Natural killer cell (primary cell): ENCODE measurements at regions not wholly inside any gene's neighbourhood (a gene's known extent, or its start where the extent isn't known, plus 50 kb on each side); places are given as distances from the start of the nearest gene placed in this dataset.

Source experiments
- ATAC-seq, 3 donors: fragments of 150-1000 bp in 2 of 3; fragments of 200-7000 bp in 1 of 3; cut with Tn5 transposase; 1 replicate in 1 of 3; 2 replicates in 2 of 3; pipeline ENCODE4 v1.10.0; 2021; ENCODE audit warnings: mild to moderate bottlenecking in 2 of 3, moderate library complexity in 2 of 3
- DNase-seq, 2 donors: peaks; one replicate each; pipeline versions ENCODE4 v3.0.0 to v3.0.0-alpha.2; 2013 to 2021; ENCODE audit warnings: mixed read lengths in 1 of 2
- H3K27ac ChIP-seq: one replicate; pipeline ENCODE4 v1.5.1; 2013; ENCODE audit warnings: mild to moderate bottlenecking, low read length
- H3K27me3 ChIP-seq: one replicate; pipeline ENCODE4 v1.6.1; 2013; ENCODE audit warnings: low read length; ENCODE audit not compliant: control insufficient read depth, insufficient read depth
- H3K36me3 ChIP-seq: one replicate; pipeline ENCODE4 v1.6.1; 2013; ENCODE audit warnings: low read length; ENCODE audit not compliant: control insufficient read depth, insufficient read depth
- H3K4me1 ChIP-seq: one replicate; pipeline ENCODE4 v1.6.1; 2013; ENCODE audit warnings: low read length; ENCODE audit not compliant: control insufficient read depth, insufficient read depth
- H3K4me3 ChIP-seq: one replicate; pipeline ENCODE4 v1.5.1; 2013; ENCODE audit warnings: low read length
- H3K9me3 ChIP-seq: one replicate; pipeline ENCODE4 v1.6.1; 2013; ENCODE audit warnings: low read length; ENCODE audit not compliant: control insufficient read depth, insufficient read depth
- H3K27ac Mint-ChIP-seq, 2 donors: one replicate each; pipeline ENCODE4 v1.8.0; 2022; ENCODE audit warnings: mild to moderate bottlenecking in 2 of 2, mixed read lengths in 2 of 2, moderate library complexity in 1 of 2
- H3K27me3 Mint-ChIP-seq, 2 donors: one replicate each; pipeline ENCODE4 v1.8.0; 2022; ENCODE audit warnings: low read depth in 2 of 2, mixed read lengths in 2 of 2
- H3K36me3 Mint-ChIP-seq: one replicate; pipeline ENCODE4 v1.8.0; 2022; ENCODE audit warnings: mixed read lengths
- H3K4me1 Mint-ChIP-seq, 2 donors: one replicate each; pipeline ENCODE4 v1.8.0; 2022; ENCODE audit warnings: mixed read lengths in 2 of 2
- H3K4me3 Mint-ChIP-seq: one replicate; pipeline ENCODE4 v1.8.0; 2022; ENCODE audit warnings: mild to moderate bottlenecking, moderate library complexity, mixed read lengths
- H3K9me3 Mint-ChIP-seq, 2 donors: one replicate each; pipeline ENCODE4 v1.8.0; 2022; ENCODE audit warnings: mixed read lengths in 2 of 2
- WGBS: methylation state at CpG from one replicate; pipeline ENCODE4 v1.1.7; 2013; ENCODE audit warnings: missing lambda C conversion rate; ENCODE audit not compliant: insufficient coverage; 5-methylcytosine and 5-hydroxymethylcytosine counted together
- intact Hi-C: fragments of 100-400 bp; cut with micrococcal nuclease; formaldehyde crosslinking; loops from one replicate; pipeline ENCODE4 v1.14.2; 2022
- TF ChIP-seq, protein P1 (sequence below): fragments of 200-600 bp; IDR thresholded peaks from one replicate; pipeline ENCODE4 v1.8.0; 2022; ENCODE audit warnings: antibody characterized with exemption

DNA sequence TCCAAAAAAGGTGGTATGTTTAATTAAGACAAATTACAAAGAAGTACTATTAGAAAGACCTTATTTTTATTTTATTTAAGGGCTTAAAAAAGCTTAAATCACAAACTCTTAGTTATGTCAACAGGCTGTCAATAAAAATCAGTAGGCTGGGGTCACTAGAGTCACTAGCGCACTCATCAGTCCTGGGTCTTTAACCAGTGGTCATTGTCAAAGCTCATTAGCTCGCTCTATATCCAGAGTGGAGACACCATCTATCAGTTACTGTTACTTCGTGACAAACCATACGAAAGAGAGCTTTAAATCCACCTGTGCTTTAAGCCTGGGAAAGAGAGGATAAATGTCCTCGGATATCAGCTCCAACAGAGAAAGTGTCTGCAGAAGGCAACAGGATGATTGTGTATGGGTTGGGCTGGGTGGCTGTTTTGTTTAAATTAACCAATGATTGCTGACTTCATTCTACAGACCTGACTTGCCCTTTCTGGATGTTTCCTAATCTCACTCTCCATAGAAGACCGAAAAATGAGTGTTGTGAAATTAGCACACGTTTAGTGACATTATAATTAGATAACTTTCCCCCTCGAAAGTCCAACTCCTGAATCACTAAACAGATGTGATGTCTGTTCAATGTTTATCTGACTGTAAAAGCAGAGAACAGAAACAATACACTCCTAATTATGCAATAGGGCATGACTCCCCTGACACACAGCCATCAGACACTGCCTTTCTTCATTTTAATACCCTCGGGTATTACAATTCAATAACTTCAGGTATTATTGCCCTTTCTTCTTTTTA, 123.6 kb upstream of the TNPO1 start:
- Mint-ChIP-seq H3K9me3 (no peaks in the 10 kb centered on the region), H3K4me1 (no peaks in the 10 kb centered on the region), H3K4me3 (no peak overlapping the region), H3K27ac (no peak overlapping the region), H3K36me3 (no peaks in the 10 kb centered on the region), H3K27me3 (peaks cover 15 to 45% of the 10 kb centered on the region in 2 donors)
- H3K4me1 ChIP-seq, result no peaks in the 10 kb centered on the region
- no peaks in the 10 kb centered on the region for H3K27me3 ChIP-seq
- no peaks in the 10 kb centered on the region for H3K36me3 ChIP-seq
- no peak for ATAC-seq
- DNase-seq, result no peak
- intact Hi-C loops, result no loop called here
- no peak overlapping the region for H3K27ac ChIP-seq
- H3K9me3 ChIP-seq, result no peaks in the 10 kb centered on the region
- no peak overlapping the region for H3K4me3 ChIP-seq
- TF ChIP-seq, protein P1, sequence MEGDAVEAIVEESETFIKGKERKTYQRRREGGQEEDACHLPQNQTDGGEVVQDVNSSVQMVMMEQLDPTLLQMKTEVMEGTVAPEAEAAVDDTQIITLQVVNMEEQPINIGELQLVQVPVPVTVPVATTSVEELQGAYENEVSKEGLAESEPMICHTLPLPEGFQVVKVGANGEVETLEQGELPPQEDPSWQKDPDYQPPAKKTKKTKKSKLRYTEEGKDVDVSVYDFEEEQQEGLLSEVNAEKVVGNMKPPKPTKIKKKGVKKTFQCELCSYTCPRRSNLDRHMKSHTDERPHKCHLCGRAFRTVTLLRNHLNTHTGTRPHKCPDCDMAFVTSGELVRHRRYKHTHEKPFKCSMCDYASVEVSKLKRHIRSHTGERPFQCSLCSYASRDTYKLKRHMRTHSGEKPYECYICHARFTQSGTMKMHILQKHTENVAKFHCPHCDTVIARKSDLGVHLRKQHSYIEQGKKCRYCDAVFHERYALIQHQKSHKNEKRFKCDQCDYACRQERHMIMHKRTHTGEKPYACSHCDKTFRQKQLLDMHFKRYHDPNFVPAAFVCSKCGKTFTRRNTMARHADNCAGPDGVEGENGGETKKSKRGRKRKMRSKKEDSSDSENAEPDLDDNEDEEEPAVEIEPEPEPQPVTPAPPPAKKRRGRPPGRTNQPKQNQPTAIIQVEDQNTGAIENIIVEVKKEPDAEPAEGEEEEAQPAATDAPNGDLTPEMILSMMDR, result no peak
- 93% methylated on average over 7 of the region's 9 CpGs for WGBS

DNA sequence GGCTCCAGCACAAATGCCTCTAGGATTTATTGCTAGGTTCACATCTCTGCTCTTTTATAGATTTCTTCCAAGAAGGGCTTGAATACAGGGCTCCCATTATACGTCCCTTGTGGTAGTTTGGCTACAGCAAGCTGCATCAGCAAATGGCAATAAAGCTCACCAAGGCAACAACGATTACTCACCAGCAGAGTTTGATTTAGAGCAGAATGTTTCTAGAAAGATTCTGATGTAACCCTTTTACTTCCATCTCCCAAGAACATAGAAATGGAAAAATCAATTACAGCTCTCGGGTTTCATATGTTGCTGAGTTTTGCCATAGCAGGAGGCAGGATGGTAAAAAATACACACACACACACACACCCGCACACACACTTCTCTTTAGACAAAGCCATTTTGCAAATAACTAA, 124.2 kb upstream of the TNPO1 start:
- Histone ChIP-seq H3K4me3 (no peak overlapping the region), H3K9me3 (no peaks in the 10 kb centered on the region), H3K4me1 (no peaks in the 10 kb centered on the region), H3K27ac (no peak overlapping the region), H3K27me3 (no peaks in the 10 kb centered on the region), H3K36me3 (no peaks in the 10 kb centered on the region)
- H3K9me3 Mint-ChIP-seq, result no peaks in the 10 kb centered on the region
- no peaks in the 10 kb centered on the region for H3K36me3 Mint-ChIP-seq
- 65% methylated on average over 3 of the region's 4 CpGs for WGBS
- TF ChIP-seq, protein P1, result no peak
- H3K27me3 Mint-ChIP-seq, result peaks cover 15 to 44% of the 10 kb centered on the region in 2 donors
- DNase-seq, result no peak
- H3K4me1 Mint-ChIP-seq, result no peaks in the 10 kb centered on the region
- no peak overlapping the region for H3K27ac Mint-ChIP-seq
- no peak overlapping the region for H3K4me3 Mint-ChIP-seq
- ATAC-seq, result no peak
- intact Hi-C loops, result no loop called here

DNA sequence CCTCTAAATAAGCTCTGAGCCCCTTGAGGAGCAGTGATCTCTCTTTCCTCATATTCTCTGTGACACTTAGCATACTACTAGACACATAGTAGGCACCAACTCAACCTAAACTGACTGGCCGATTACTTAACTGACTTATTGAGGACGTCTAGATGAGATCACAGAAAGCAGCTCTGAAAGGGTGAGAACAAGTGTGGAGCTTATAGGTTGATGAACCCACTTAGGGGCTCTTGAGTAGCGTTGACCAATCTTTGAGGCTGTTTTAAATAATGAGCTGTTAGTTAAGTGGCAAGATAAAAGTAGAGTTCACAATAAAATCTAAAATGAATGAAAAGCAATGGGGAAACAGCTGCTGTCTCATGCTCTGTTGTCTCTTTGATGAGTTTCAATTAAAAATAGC, 124.7 kb upstream of the TNPO1 start:
- DNase-seq (no peak), ATAC-seq (no peak)
- Histone ChIP-seq H3K4me1 (no peaks in the 10 kb centered on the region), H3K27ac (no peak overlapping the region), H3K36me3 (no peaks in the 10 kb centered on the region), H3K27me3 (no peaks in the 10 kb centered on the region), H3K4me3 (no peak overlapping the region), H3K9me3 (no peaks in the 10 kb centered on the region)
- Mint-ChIP-seq H3K36me3 (no peaks in the 10 kb centered on the region), H3K9me3 (no peaks in the 10 kb centered on the region), H3K27ac (no peak overlapping the region), H3K27me3 (peaks cover 15 to 44% of the 10 kb centered on the region in 2 donors), H3K4me3 (no peak overlapping the region), H3K4me1 (no peaks in the 10 kb centered on the region)
- intact Hi-C loops, result no loop called here
- 81% methylated on average over 3 of the region's 3 CpGs for WGBS
- TF ChIP-seq, protein P1, result no peak

- 100% methylated on average over 1 of the region's 3 CpGs for WGBS
- intact Hi-C loops, result no loop called here
- H3K4me3 Mint-ChIP-seq, result no peak overlapping the region
- no peaks in the 10 kb centered on the region for H3K27me3 ChIP-seq
- H3K9me3 Mint-ChIP-seq, result no peaks in the 10 kb centered on the region
- TF ChIP-seq, protein P1, result no peak
- no peak for DNase-seq
- H3K36me3 Mint-ChIP-seq, result no peaks in the 10 kb centered on the region
- no peak overlapping the region for H3K4me3 ChIP-seq
- H3K36me3 ChIP-seq, result no peaks in the 10 kb centered on the region
- no peaks in the 10 kb centered on the region for H3K9me3 ChIP-seq
- peaks cover 11 to 41% of the 10 kb centered on the region in 2 donors for H3K27me3 Mint-ChIP-seq
- no peaks in the 10 kb centered on the region for H3K4me1 Mint-ChIP-seq
- no peak overlapping the region for H3K27ac ChIP-seq
- no peak overlapping the region for H3K27ac Mint-ChIP-seq
- no peak for ATAC-seq
- H3K4me1 ChIP-seq, result no peaks in the 10 kb centered on the region
These were observed 127.5 kb upstream of the TNPO1 start for GRCh38 chr5:72688916-72689315.
